GM12873 (cell line): ENCODE measurements at regions not wholly inside any gene's neighbourhood (a gene's known extent, or its start where the extent isn't known, plus 50 kb on each side); places are given as distances from the start of the nearest gene placed in this dataset.

Experiments
- TF ChIP-seq, protein P1 (sequence below): IDR thresholded peaks from 2 replicates; pipeline ENCODE4 v1.5.1; 2012; ENCODE audit warnings: low read depth, mild to moderate bottlenecking, moderate library complexity, low read length, control low read depth; ENCODE audit not compliant: insufficient read depth; ENCODE audit errors: missing control alignments

- TF ChIP-seq, protein P1, sequence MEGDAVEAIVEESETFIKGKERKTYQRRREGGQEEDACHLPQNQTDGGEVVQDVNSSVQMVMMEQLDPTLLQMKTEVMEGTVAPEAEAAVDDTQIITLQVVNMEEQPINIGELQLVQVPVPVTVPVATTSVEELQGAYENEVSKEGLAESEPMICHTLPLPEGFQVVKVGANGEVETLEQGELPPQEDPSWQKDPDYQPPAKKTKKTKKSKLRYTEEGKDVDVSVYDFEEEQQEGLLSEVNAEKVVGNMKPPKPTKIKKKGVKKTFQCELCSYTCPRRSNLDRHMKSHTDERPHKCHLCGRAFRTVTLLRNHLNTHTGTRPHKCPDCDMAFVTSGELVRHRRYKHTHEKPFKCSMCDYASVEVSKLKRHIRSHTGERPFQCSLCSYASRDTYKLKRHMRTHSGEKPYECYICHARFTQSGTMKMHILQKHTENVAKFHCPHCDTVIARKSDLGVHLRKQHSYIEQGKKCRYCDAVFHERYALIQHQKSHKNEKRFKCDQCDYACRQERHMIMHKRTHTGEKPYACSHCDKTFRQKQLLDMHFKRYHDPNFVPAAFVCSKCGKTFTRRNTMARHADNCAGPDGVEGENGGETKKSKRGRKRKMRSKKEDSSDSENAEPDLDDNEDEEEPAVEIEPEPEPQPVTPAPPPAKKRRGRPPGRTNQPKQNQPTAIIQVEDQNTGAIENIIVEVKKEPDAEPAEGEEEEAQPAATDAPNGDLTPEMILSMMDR: no peak
These were observed 264.6 kb upstream of the TAS2R1 start for GRCh38 chr5:9894571-9895301.

DNA sequence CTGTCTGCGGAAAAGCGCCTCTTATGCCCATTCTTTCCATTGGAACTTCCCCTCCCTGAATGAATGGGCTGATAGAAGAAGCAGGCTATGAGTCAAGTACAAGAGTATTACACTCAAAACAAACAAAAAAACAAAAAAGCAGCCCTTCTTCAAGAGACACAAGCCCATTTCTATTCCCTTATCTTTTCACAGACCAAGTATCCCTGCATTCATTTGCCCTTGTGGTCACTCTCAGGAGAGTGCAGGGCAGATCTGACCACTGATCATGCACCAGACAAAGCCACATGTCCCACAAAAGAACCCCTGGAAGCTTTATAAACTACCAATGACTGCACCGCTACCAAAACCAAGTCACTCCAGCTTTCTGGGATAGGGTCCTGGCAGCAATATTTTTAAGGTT lies 262.5 kb upstream of the TAS2R1 start:
- TF ChIP-seq, protein P1: no peak

DNA sequence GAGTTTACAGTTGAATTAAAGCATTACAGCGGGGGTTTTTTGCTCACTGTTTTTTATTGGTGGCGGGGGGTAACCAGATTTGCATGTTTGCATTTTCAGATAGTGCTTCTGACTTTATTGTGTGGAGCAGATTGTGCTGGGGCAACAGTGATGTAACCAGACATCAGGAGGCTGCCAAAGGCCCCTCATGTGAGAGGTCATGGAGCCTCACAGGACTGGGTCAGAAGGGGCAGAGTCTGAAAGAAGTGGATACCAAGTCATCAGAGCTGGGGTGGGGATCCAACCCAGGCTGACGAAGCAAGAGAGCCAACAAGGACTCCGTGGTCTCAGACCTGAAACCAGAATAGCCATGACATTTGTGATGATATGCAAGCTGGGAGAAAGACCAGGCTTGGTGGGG lies 259.4 kb upstream of the TAS2R1 start:
- TF ChIP-seq, protein P1: no peak

DNA sequence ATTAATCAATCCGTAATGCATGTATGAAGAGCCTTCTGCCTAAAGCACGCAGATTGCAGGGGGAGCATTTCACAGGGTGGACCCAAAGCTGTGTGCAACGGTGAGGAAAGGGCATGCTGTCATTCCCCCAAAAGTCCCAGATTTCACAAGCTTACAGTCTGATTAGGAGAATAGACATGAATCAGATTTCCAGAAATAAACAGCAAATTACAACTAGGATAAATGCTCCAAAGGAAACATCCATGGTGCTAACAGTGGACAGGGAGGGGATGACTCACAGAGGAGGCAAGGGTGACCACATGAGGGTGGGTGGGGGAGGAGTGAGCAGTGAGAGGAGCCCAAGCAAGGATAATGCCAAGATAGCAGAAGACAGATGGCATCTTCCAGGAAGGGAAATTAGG lies 258.4 kb upstream of the TAS2R1 start:
- TF ChIP-seq, protein P1: no peak

DNA sequence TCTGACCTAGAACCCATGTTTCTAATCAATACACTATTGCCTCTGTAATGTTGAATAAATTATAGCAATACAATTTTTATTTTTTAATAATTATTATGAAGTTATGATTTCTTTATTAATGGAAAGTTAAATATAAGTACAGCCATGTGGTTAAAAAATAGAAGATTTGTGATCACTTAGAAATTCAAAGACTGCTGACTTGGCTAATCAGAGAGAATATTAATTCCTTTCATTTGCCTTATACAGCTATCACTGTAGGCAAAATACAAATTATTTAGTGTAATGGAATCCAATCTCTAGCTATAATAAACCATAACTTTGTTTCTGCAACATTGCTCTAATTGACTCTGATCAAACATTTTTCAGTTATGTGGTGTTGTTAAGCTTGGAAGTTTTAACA lies 255.0 kb upstream of the TAS2R1 start:
- TF ChIP-seq, protein P1: no peak

DNA sequence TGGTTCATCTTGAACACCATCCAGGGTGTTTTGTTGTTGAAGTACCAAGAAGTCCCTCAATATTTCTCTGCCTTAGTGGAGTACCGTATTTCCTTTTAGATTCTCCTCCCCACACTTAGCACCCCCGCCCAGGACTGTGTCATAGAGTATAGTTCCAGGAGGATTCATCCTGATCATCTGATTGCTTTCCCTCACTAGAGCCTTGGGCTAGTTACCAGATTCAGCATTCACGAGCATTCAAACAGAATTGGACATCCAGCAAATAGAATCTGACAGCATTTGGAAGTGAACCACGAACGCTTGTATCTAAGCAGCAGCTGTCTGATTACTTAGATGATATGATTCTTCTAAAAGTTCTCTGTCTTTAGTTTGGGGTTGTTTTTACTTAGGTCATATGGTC lies 248.1 kb upstream of the TAS2R1 start:
- TF ChIP-seq, protein P1: no peak

GRCh38 chr5:9877488-9877887 lies 247.3 kb upstream of the TAS2R1 start:
- TF ChIP-seq, protein P1: no peak
